ENCODE measurements at regions not wholly inside any gene's neighbourhood (a gene's known extent, or its start where the extent isn't known, plus 50 kb on each side); places are given as distances from the start of the nearest gene placed in this dataset.

- no peak for TF ChIP-seq POLR2A (IDR thresholded peaks at IDR 0.05; ENCODE audit: low read depth, low read length)
- FAIRE-seq (no peak), DNase-seq (ENCODE audit: insufficient read length, low spot score) (no peak)
These were observed 235.3 kb downstream of the TENT4A start for GRCh38 chr5:6948562-6948961.

GRCh38 chr5:6949230-6949629 lies 236.0 kb downstream of the TENT4A start:
- FAIRE-seq: no peak
- DNase-seq (ENCODE audit: insufficient read length, low spot score): no peak
- TF ChIP-seq POLR2A (IDR thresholded peaks at IDR 0.05; ENCODE audit: low read depth, low read length): no peak

GRCh38 chr5:6950250-6950649 lies 237.0 kb downstream of the TENT4A start:
- FAIRE-seq (no peak), DNase-seq (ENCODE audit: insufficient read length, low spot score) (peak; percentile 10)
- TF ChIP-seq POLR2A (IDR thresholded peaks at IDR 0.05; ENCODE audit: low read depth, low read length): no peak

GRCh38 chr5:6950860-6951259 lies 237.6 kb downstream of the TENT4A start:
- FAIRE-seq: no peak
- no peak for TF ChIP-seq POLR2A (IDR thresholded peaks at IDR 0.05; ENCODE audit: low read depth, low read length)
- DNase-seq (ENCODE audit: insufficient read length, low spot score): no peak

GRCh38 chr5:6961123-6961522 lies 247.9 kb downstream of the TENT4A start:
- no peak for TF ChIP-seq POLR2A (IDR thresholded peaks at IDR 0.05; ENCODE audit: low read depth, low read length)
- FAIRE-seq (peak; percentile 53), DNase-seq (ENCODE audit: insufficient read length, low spot score) (no peak)

- FAIRE-seq: no peak
- TF ChIP-seq POLR2A (IDR thresholded peaks at IDR 0.05; ENCODE audit: low read depth, low read length): no peak
- DNase-seq (ENCODE audit: insufficient read length, low spot score): no peak
These were observed 248.8 kb downstream of the TENT4A start for GRCh38 chr5:6961837-6962635.

- no peak for FAIRE-seq
- no peak for DNase-seq (ENCODE audit: insufficient read length, low spot score)
- no peak for TF ChIP-seq POLR2A (IDR thresholded peaks at IDR 0.05; ENCODE audit: low read depth, low read length)
These were observed 263.7 kb downstream of the TENT4A start for GRCh38 chr5:6976971-6977370.

GRCh38 chr5:6979061-6979460 lies 265.8 kb downstream of the TENT4A start:
- no peak for TF ChIP-seq POLR2A (IDR thresholded peaks at IDR 0.05; ENCODE audit: low read depth, low read length)
- no peak for DNase-seq (ENCODE audit: insufficient read length, low spot score)
- FAIRE-seq: no peak

- FAIRE-seq: no peak
- TF ChIP-seq POLR2A (IDR thresholded peaks at IDR 0.05; ENCODE audit: low read depth, low read length): no peak
- DNase-seq (ENCODE audit: insufficient read length, low spot score): no peak
These were observed 276.0 kb downstream of the TENT4A start for GRCh38 chr5:6989230-6989629.

- no peak for TF ChIP-seq POLR2A (IDR thresholded peaks at IDR 0.05; ENCODE audit: low read depth, low read length)
- no peak for DNase-seq (ENCODE audit: insufficient read length, low spot score)
- FAIRE-seq: no peak
These were observed 280.9 kb downstream of the TENT4A start for GRCh38 chr5:6994097-6994496.

- TF ChIP-seq POLR2A (IDR thresholded peaks at IDR 0.05; ENCODE audit: low read depth, low read length): no peak
- DNase-seq (ENCODE audit: insufficient read length, low spot score) (no peak), FAIRE-seq (no peak)
These were observed 281.9 kb downstream of the TENT4A start for GRCh38 chr5:6995115-6995514.

GRCh38 chr5:7000310-7000709 lies 287.1 kb downstream of the TENT4A start:
- TF ChIP-seq POLR2A (IDR thresholded peaks at IDR 0.05; ENCODE audit: low read depth, low read length): no peak
- FAIRE-seq (no peak), DNase-seq (ENCODE audit: insufficient read length, low spot score) (no peak)

GRCh38 chr5:7010591-7010990 lies 297.4 kb downstream of the TENT4A start:
- no peak for DNase-seq (ENCODE audit: insufficient read length, low spot score)
- no peak for FAIRE-seq
- no peak for TF ChIP-seq POLR2A (IDR thresholded peaks at IDR 0.05; ENCODE audit: low read depth, low read length)

GRCh38 chr5:7012057-7012456 lies 298.8 kb downstream of the TENT4A start:
- FAIRE-seq (no peak), DNase-seq (ENCODE audit: insufficient read length, low spot score) (no peak)
- TF ChIP-seq POLR2A (IDR thresholded peaks at IDR 0.05; ENCODE audit: low read depth, low read length): no peak

- FAIRE-seq: peak; percentile 11
- TF ChIP-seq POLR2A (IDR thresholded peaks at IDR 0.05; ENCODE audit: low read depth, low read length): no peak
- DNase-seq (ENCODE audit: insufficient read length, low spot score): no peak
These were observed 301.4 kb downstream of the TENT4A start for GRCh38 chr5:7014611-7015010.
